Activated naive CD4-positive, alpha-beta T cell treated with anti-CD3 and anti-CD28 coated beads, Interleukin-2, amount 10 ng/mL, durations not matched to agents 7 days and 5 days (primary cell): ENCODE measurements at regions not wholly inside any gene's neighbourhood (a gene's known extent, or its start where the extent isn't known, plus 50 kb on each side); places are given as distances from the start of the nearest gene placed in this dataset.

Experiments used
- CTCF ChIA-PET: fragments of 350-600 bp; sonication (Branson Sonifier 250); formaldehyde crosslinking; loops from one replicate; lab custom pipeline; 2021; ENCODE audit warnings: antibody characterized with exemption; lab: Charles Lee
- DNase-seq: peaks from one replicate; pipeline ENCODE4 v3.0.0-alpha.2; 2020
- H3K27ac Mint-ChIP-seq: one replicate; pipeline ENCODE4 v1.8.0; 2021; ENCODE audit warnings: mild to moderate bottlenecking, moderate library complexity, mixed read lengths
- H3K27me3 Mint-ChIP-seq: one replicate; pipeline ENCODE4 v1.8.0; 2021; ENCODE audit warnings: mild to moderate bottlenecking, mixed read lengths
- H3K36me3 Mint-ChIP-seq: one replicate; pipeline ENCODE4 v1.8.0; 2021; ENCODE audit warnings: mixed read lengths
- H3K4me1 Mint-ChIP-seq: one replicate; pipeline ENCODE4 v1.8.0; 2021; ENCODE audit warnings: mixed read lengths
- H3K4me3 Mint-ChIP-seq: one replicate; pipeline ENCODE4 v1.8.0; 2021; ENCODE audit warnings: mild to moderate bottlenecking, moderate library complexity, mixed read lengths
- H3K9me3 Mint-ChIP-seq: one replicate; pipeline ENCODE4 v1.8.0; 2021; ENCODE audit warnings: mixed read lengths

- no peak overlapping the region for H3K4me3 Mint-ChIP-seq
- no peaks in the 10 kb centered on the region for H3K4me1 Mint-ChIP-seq
- DNase-seq = no peak
- H3K9me3 Mint-ChIP-seq = peaks cover 23% of the 10 kb centered on the region
- no peak overlapping the region for H3K27ac Mint-ChIP-seq
- CTCF ChIA-PET = no interaction called here
- peaks cover 6% of the 10 kb centered on the region for H3K36me3 Mint-ChIP-seq
- H3K27me3 Mint-ChIP-seq = peaks cover 9% of the 10 kb centered on the region
These were observed 195.4 kb downstream of the KIF26A start for GRCh38 chr14:104333646-104334423.

- no peak for DNase-seq
- Mint-ChIP-seq H3K4me1 (no peaks in the 10 kb centered on the region), H3K9me3 (peaks cover 21% of the 10 kb centered on the region), H3K4me3 (no peak overlapping the region), H3K27me3 (peaks cover 6% of the 10 kb centered on the region), H3K36me3 (peaks cover 6% of the 10 kb centered on the region), H3K27ac (no peak overlapping the region)
- CTCF ChIA-PET = no interaction called here
These were observed 196.2 kb downstream of the KIF26A start for GRCh38 chr14:104334424-104335161.

- peaks cover 11% of the 10 kb centered on the region for H3K27me3 Mint-ChIP-seq
- no peaks in the 10 kb centered on the region for H3K4me1 Mint-ChIP-seq
- CTCF ChIA-PET = no interaction called here
- H3K9me3 Mint-ChIP-seq = peaks cover 18% of the 10 kb centered on the region
- H3K4me3 Mint-ChIP-seq = no peak overlapping the region
- no peak for DNase-seq
- H3K27ac Mint-ChIP-seq = no peak overlapping the region
- H3K36me3 Mint-ChIP-seq = peaks cover 6% of the 10 kb centered on the region
These were observed 196.8 kb downstream of the KIF26A start for GRCh38 chr14:104335176-104335575.

- CTCF ChIA-PET = no interaction called here
- Mint-ChIP-seq H3K27ac (no peak overlapping the region), H3K4me3 (no peak overlapping the region), H3K36me3 (peaks cover 6% of the 10 kb centered on the region), H3K27me3 (peaks cover 16% of the 10 kb centered on the region), H3K4me1 (no peaks in the 10 kb centered on the region), H3K9me3 (peaks cover 17% of the 10 kb centered on the region)
- no peak for DNase-seq
These were observed 197.2 kb downstream of the KIF26A start for GRCh38 chr14:104335611-104336010.

- no peak overlapping the region for H3K4me3 Mint-ChIP-seq
- CTCF ChIA-PET = no interaction called here
- no peaks in the 10 kb centered on the region for H3K4me1 Mint-ChIP-seq
- DNase-seq = no peak
- H3K27me3 Mint-ChIP-seq = peaks cover 16% of the 10 kb centered on the region
- peaks cover 6% of the 10 kb centered on the region for H3K36me3 Mint-ChIP-seq
- H3K27ac Mint-ChIP-seq = no peak overlapping the region
- H3K9me3 Mint-ChIP-seq = peaks cover 15% of the 10 kb centered on the region
These were observed 199.0 kb downstream of the KIF26A start for GRCh38 chr14:104337351-104337750.

- peaks cover 6% of the 10 kb centered on the region for H3K36me3 Mint-ChIP-seq
- no peak overlapping the region for H3K4me3 Mint-ChIP-seq
- CTCF ChIA-PET = no interaction called here
- peaks cover 15% of the 10 kb centered on the region for H3K9me3 Mint-ChIP-seq
- H3K4me1 Mint-ChIP-seq = no peaks in the 10 kb centered on the region
- H3K27me3 Mint-ChIP-seq = peaks cover 23% of the 10 kb centered on the region
- DNase-seq = no peak
- H3K27ac Mint-ChIP-seq = no peak overlapping the region
These were observed 201.0 kb downstream of the KIF26A start for GRCh38 chr14:104339361-104339760.

GRCh38 chr14:104339829-104340228 lies 201.4 kb downstream of the KIF26A start:
- no peaks in the 10 kb centered on the region for H3K4me1 Mint-ChIP-seq
- H3K27ac Mint-ChIP-seq = no peak overlapping the region
- no peak for DNase-seq
- no peak overlapping the region for H3K4me3 Mint-ChIP-seq
- peaks cover 6% of the 10 kb centered on the region for H3K36me3 Mint-ChIP-seq
- peaks cover 15% of the 10 kb centered on the region for H3K9me3 Mint-ChIP-seq
- CTCF ChIA-PET = no interaction called here
- peaks cover 26% of the 10 kb centered on the region for H3K27me3 Mint-ChIP-seq

GRCh38 chr14:104341532-104342434 lies 203.4 kb downstream of the KIF26A start:
- Mint-ChIP-seq H3K4me3 (no peak overlapping the region), H3K27me3 (peaks cover 26% of the 10 kb centered on the region), H3K9me3 (peaks cover 15% of the 10 kb centered on the region), H3K36me3 (peaks cover 6% of the 10 kb centered on the region), H3K4me1 (no peaks in the 10 kb centered on the region), H3K27ac (no peak overlapping the region)
- DNase-seq = no peak
- CTCF ChIA-PET = no interaction called here

GRCh38 chr14:104342435-104343293 lies 204.3 kb downstream of the KIF26A start:
- H3K9me3 Mint-ChIP-seq = peaks cover 15% of the 10 kb centered on the region
- DNase-seq = no peak
- CTCF ChIA-PET = no interaction called here
- H3K27me3 Mint-ChIP-seq = peaks cover 26% of the 10 kb centered on the region
- H3K4me1 Mint-ChIP-seq = no peaks in the 10 kb centered on the region
- peaks cover 6% of the 10 kb centered on the region for H3K36me3 Mint-ChIP-seq
- H3K4me3 Mint-ChIP-seq = no peak overlapping the region
- no peak overlapping the region for H3K27ac Mint-ChIP-seq

GRCh38 chr14:104343294-104343625 lies 204.9 kb downstream of the KIF26A start:
- DNase-seq = no peak
- H3K27ac Mint-ChIP-seq = no peak overlapping the region
- H3K36me3 Mint-ChIP-seq = peaks cover 3% of the 10 kb centered on the region
- peaks cover 26% of the 10 kb centered on the region for H3K27me3 Mint-ChIP-seq
- no peak overlapping the region for H3K4me3 Mint-ChIP-seq
- H3K4me1 Mint-ChIP-seq = no peaks in the 10 kb centered on the region
- H3K9me3 Mint-ChIP-seq = peaks cover 10% of the 10 kb centered on the region
- CTCF ChIA-PET = no interaction called here

GRCh38 chr14:104343690-104344640 lies 205.6 kb downstream of the KIF26A start:
- peaks cover 26% of the 10 kb centered on the region for H3K27me3 Mint-ChIP-seq
- CTCF ChIA-PET = no interaction called here
- peaks cover 4% of the 10 kb centered on the region for H3K9me3 Mint-ChIP-seq
- H3K27ac Mint-ChIP-seq = no peak overlapping the region
- no peak overlapping the region for H3K4me3 Mint-ChIP-seq
- H3K4me1 Mint-ChIP-seq = no peaks in the 10 kb centered on the region
- DNase-seq = no peak
- H3K36me3 Mint-ChIP-seq = no peaks in the 10 kb centered on the region

GRCh38 chr14:104344818-104345620 lies 206.6 kb downstream of the KIF26A start:
- Mint-ChIP-seq H3K27me3 (peaks cover 27% of the 10 kb centered on the region), H3K9me3 (no peaks in the 10 kb centered on the region), H3K4me3 (no peak overlapping the region)

More at GRCh38 chr14:104344818-104345620, 206.6 kb downstream of the KIF26A start:
- no peak for DNase-seq
- CTCF ChIA-PET = no interaction called here
- no peaks in the 10 kb centered on the region for H3K4me1 Mint-ChIP-seq
- H3K27ac Mint-ChIP-seq = no peak overlapping the region
- no peaks in the 10 kb centered on the region for H3K36me3 Mint-ChIP-seq
